GM18505 (cell line): ENCODE measurements at regions not wholly inside any gene's neighbourhood (a gene's known extent, or its start where the extent isn't known, plus 50 kb on each side); places are given as distances from the start of the nearest gene placed in this dataset.

Source experiments
- ATAC-seq: cut with Tn5 transposase; IDR thresholded peaks from one replicate; pipeline ENCODE4 v1.9.1; 2021; ENCODE audit not compliant: unreplicated experiment
- POLR2A ChIP-seq: IDR thresholded peaks from 4 replicates; pipeline ENCODE4 v1.6.1; 2011; ENCODE audit warnings: borderline replicate concordance; ENCODE audit not compliant: insufficient read depth, insufficient read length; ENCODE audit errors: extremely low read depth

- ATAC-seq: no peak
- no peak for TF ChIP-seq POLR2A
Measured at GRCh38 chr6:128631031-128631430, 110.6 kb upstream of the PTPRK start.

DNA sequence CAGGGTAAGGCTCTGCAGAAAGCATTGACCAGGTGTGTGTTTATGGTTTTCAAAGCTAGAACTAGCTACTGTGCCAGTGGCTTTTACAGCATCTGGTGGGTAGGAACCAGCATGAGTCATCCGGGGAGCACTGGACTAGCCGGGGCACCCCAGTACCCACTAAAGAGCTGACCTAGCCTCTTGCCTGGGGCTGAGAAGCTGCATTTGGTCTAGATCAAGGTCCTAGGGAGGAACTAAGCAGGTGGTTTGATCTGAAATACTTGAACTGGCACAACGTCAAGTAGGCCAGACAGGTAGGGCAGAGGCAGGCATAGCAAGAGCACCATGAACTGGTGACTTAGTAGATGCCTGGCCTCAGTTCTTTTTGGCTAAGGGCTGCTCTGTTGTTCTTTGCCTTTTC is 109.8 kb upstream of the PTPRK start:
- no peak for TF ChIP-seq POLR2A
- ATAC-seq: no peak

- no peak for TF ChIP-seq POLR2A
- ATAC-seq: no peak
Measured at GRCh38 chr6:128617285-128617684, 96.9 kb upstream of the PTPRK start.

GRCh38 chr6:128616342-128616741 is 95.9 kb upstream of the PTPRK start:
- ATAC-seq: no peak
- no peak for TF ChIP-seq POLR2A

GRCh38 chr6:128606611-128607010 is 86.2 kb upstream of the PTPRK start:
- ATAC-seq: peak; percentile 53
- TF ChIP-seq POLR2A: no peak

GRCh38 chr6:128605961-128606360 is 85.6 kb upstream of the PTPRK start:
- no peak for ATAC-seq
- TF ChIP-seq POLR2A: no peak

GRCh38 chr6:128601060-128601459 is 80.7 kb upstream of the PTPRK start:
- no peak for TF ChIP-seq POLR2A
- no peak for ATAC-seq

- no peak for TF ChIP-seq POLR2A
- ATAC-seq: peak; percentile 66
Measured at GRCh38 chr6:128600397-128600951, 80.1 kb upstream of the PTPRK start.

- TF ChIP-seq POLR2A: no peak
- no peak for ATAC-seq
Measured at GRCh38 chr6:128599036-128599435, 78.6 kb upstream of the PTPRK start.

DNA sequence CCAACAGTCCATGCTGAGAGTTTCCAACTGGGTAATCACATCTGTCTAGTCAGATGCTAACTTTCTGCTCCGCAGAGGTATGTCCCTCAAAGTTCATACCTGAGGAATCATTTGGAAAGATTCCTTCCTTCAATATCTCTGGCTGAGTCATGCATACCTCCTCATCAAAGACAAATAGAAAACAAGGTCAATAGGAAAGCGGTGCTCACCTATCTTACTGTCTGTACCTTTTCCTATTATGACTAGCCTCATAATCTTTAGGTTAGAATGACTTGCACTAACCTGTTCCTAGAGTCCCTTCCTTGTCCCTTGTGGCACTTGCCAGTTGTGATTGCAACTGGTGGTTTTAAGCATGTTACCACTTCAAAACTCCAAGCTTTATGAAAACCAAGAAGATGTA is 78.2 kb upstream of the PTPRK start:
- no peak for ATAC-seq
- no peak for TF ChIP-seq POLR2A

DNA sequence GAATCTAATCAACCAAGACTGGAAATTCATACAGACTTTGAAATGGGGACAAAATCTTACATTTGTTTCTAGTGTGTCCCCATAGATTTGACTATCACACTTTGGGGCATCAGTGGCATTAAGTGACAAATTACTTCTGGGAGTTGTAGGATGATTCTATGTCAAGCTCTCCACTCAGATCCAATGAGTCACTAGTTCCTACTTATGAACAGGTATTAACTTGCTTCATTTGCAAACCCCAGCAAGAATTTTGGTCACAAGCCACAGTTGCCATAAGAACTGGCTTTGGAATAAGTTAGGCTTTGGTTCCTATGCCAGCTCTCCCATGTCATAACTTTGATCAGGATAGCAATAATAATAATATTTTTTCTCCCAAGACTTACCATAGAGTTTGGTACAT is 77.6 kb upstream of the PTPRK start:
- TF ChIP-seq POLR2A: no peak
- no peak for ATAC-seq

GRCh38 chr6:128597004-128597403 is 76.6 kb upstream of the PTPRK start:
- TF ChIP-seq POLR2A: no peak
- ATAC-seq: no peak

DNA sequence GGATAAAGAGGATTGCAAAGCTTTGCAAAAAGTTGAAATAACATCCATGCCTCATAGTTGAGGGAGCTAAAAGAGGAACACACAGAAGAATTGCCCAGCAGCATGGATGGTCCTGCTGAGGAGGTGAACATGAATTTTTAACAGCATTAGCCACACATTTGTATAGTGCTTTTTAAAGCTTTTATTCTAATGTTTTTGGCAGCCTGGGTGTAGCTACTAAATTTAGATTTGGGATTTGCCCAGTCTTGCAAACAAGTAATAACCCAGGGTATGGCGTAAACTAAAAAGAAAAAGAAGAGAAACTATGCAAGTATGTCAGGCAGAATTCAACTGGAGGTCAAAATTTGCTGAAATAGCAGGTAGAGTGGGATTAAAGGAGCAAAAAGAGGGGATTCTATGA is 75.1 kb upstream of the PTPRK start:
- no peak for ATAC-seq
- TF ChIP-seq POLR2A: no peak

GRCh38 chr6:128586095-128586494 is 65.7 kb upstream of the PTPRK start:
- TF ChIP-seq POLR2A: no peak

More at GRCh38 chr6:128586095-128586494, 65.7 kb upstream of the PTPRK start:
- ATAC-seq: no peak
